Activated naive CD8-positive, alpha-beta T cell treated with anti-CD3 and anti-CD28 coated beads, Interleukin-2, amount 10 ng/mL, durations not matched to agents 7 days and 5 days (primary cell): ENCODE measurements at regions not wholly inside any gene's neighbourhood (a gene's known extent, or its start where the extent isn't known, plus 50 kb on each side); places are given as distances from the start of the nearest gene placed in this dataset.
"Not testable (repeated sequence)": the region's sequence is repeated elsewhere in the genome, so short reads cannot be mapped to it uniquely, and the experiment has no call there.

Source experiments
- ATAC-seq: fragments of 150-1000 bp; cut with Tn5 transposase; one replicate; pipeline ENCODE4 v1.10.0; 2021; ENCODE audit warnings: low read depth, moderate library complexity
- POLR2A ChIA-PET: fragments of 350-600 bp; sonication (Branson Sonifier 250); formaldehyde crosslinking; loops from one replicate; lab custom pipeline; 2021; ENCODE audit warnings: antibody characterized with exemption; lab: Charles Lee
- DNase-seq: peaks from one replicate; pipeline ENCODE4 v3.0.0; 2021
- H3K27ac Mint-ChIP-seq: one replicate; pipeline ENCODE4 v1.8.0; 2022; ENCODE audit warnings: mild to moderate bottlenecking, mixed read lengths
- H3K27me3 Mint-ChIP-seq: one replicate; pipeline ENCODE4 v1.8.0; 2022; ENCODE audit warnings: mild to moderate bottlenecking, moderate library complexity, mixed read lengths
- H3K36me3 Mint-ChIP-seq: one replicate; pipeline ENCODE4 v1.8.0; 2021; ENCODE audit warnings: mild to moderate bottlenecking, mixed read lengths
- H3K4me1 Mint-ChIP-seq: one replicate; pipeline ENCODE4 v1.8.0; 2021; ENCODE audit warnings: mixed read lengths
- H3K4me3 Mint-ChIP-seq: one replicate; pipeline ENCODE4 v1.8.0; 2022; ENCODE audit warnings: mild to moderate bottlenecking, moderate library complexity, mixed read lengths
- H3K9me3 Mint-ChIP-seq: one replicate; pipeline ENCODE4 v1.8.0; 2021; ENCODE audit warnings: mixed read lengths

- no peaks in the 10 kb centered on the region for H3K4me1 Mint-ChIP-seq
- no peak overlapping the region for H3K4me3 Mint-ChIP-seq
- peaks cover 5% of the 10 kb centered on the region for H3K27me3 Mint-ChIP-seq
- no peak for DNase-seq
- ATAC-seq, result no peak
- H3K27ac Mint-ChIP-seq, result no peak overlapping the region
- POLR2A ChIA-PET, result no interaction called here
- no peaks in the 10 kb centered on the region for H3K9me3 Mint-ChIP-seq
- no peaks in the 10 kb centered on the region for H3K36me3 Mint-ChIP-seq
Measured at GRCh38 chr18:68391801-68392200, 323.1 kb downstream of the TMX3 start.

- ATAC-seq (no peak), DNase-seq (no peak)
- Mint-ChIP-seq H3K4me1 (no peaks in the 10 kb centered on the region), H3K4me3 (no peak overlapping the region), H3K27me3 (peaks cover 2% of the 10 kb centered on the region), H3K27ac (no peak overlapping the region), H3K9me3 (no peaks in the 10 kb centered on the region), H3K36me3 (no peaks in the 10 kb centered on the region)
- POLR2A ChIA-PET, result no interaction called here
Measured at GRCh38 chr18:68387246-68387645, 327.7 kb downstream of the TMX3 start.

GRCh38 chr18:68383979-68384378 lies 330.9 kb downstream of the TMX3 start:
- H3K27me3 Mint-ChIP-seq, H3K4me1 Mint-ChIP-seq, DNase-seq, ATAC-seq, H3K9me3 Mint-ChIP-seq, H3K36me3 Mint-ChIP-seq, POLR2A ChIA-PET, H3K27ac Mint-ChIP-seq, H3K4me3 Mint-ChIP-seq: not testable (repeated sequence)

GRCh38 chr18:68376926-68377325 lies 338.0 kb downstream of the TMX3 start:
- no peaks in the 10 kb centered on the region for H3K36me3 Mint-ChIP-seq
- H3K4me3 Mint-ChIP-seq, result no peak overlapping the region
- no peak for ATAC-seq
- H3K27ac Mint-ChIP-seq, result no peak overlapping the region
- no peaks in the 10 kb centered on the region for H3K27me3 Mint-ChIP-seq
- POLR2A ChIA-PET, result no interaction called here
- no peaks in the 10 kb centered on the region for H3K4me1 Mint-ChIP-seq
- no peaks in the 10 kb centered on the region for H3K9me3 Mint-ChIP-seq
- DNase-seq, result no peak

- Mint-ChIP-seq H3K36me3 (no peaks in the 10 kb centered on the region), H3K4me3 (no peak overlapping the region), H3K27me3 (no peaks in the 10 kb centered on the region), H3K27ac (no peak overlapping the region), H3K4me1 (no peaks in the 10 kb centered on the region), H3K9me3 (peaks cover 2% of the 10 kb centered on the region)
- POLR2A ChIA-PET, result no interaction called here
- DNase-seq (no peak), ATAC-seq (no peak)
Measured at GRCh38 chr18:68362907-68363306, 352.0 kb downstream of the TMX3 start.

GRCh38 chr18:68355637-68356036 lies 359.3 kb downstream of the TMX3 start:
- Mint-ChIP-seq H3K27me3 (no peaks in the 10 kb centered on the region), H3K27ac (no peak overlapping the region), H3K4me1 (no peaks in the 10 kb centered on the region), H3K36me3 (no peaks in the 10 kb centered on the region), H3K4me3 (no peak overlapping the region), H3K9me3 (peaks cover 4% of the 10 kb centered on the region)
- DNase-seq, result no peak
- ATAC-seq, result no peak
- POLR2A ChIA-PET, result no interaction called here

- H3K36me3 Mint-ChIP-seq, result no peaks in the 10 kb centered on the region
- H3K27ac Mint-ChIP-seq, result no peak overlapping the region
- H3K4me1 Mint-ChIP-seq, result no peaks in the 10 kb centered on the region
- H3K27me3 Mint-ChIP-seq, result no peaks in the 10 kb centered on the region
- DNase-seq (no peak), ATAC-seq (no peak)
- peaks cover 4% of the 10 kb centered on the region for H3K9me3 Mint-ChIP-seq
- H3K4me3 Mint-ChIP-seq, result no peak overlapping the region
- POLR2A ChIA-PET, result no interaction called here
Measured at GRCh38 chr18:68354176-68354575, 360.7 kb downstream of the TMX3 start.

- POLR2A ChIA-PET, result no interaction called here
- no peaks in the 10 kb centered on the region for H3K27me3 Mint-ChIP-seq
- H3K27ac Mint-ChIP-seq, result no peak overlapping the region
- DNase-seq (no peak), ATAC-seq (no peak)
- no peaks in the 10 kb centered on the region for H3K9me3 Mint-ChIP-seq
- H3K36me3 Mint-ChIP-seq, result no peaks in the 10 kb centered on the region
- no peak overlapping the region for H3K4me3 Mint-ChIP-seq
- no peaks in the 10 kb centered on the region for H3K4me1 Mint-ChIP-seq
Measured at GRCh38 chr18:68342039-68342659, 372.8 kb downstream of the TMX3 start.

- Mint-ChIP-seq H3K27ac (no peak overlapping the region), H3K36me3 (no peaks in the 10 kb centered on the region), H3K4me1 (no peaks in the 10 kb centered on the region), H3K4me3 (no peak overlapping the region), H3K9me3 (no peaks in the 10 kb centered on the region), H3K27me3 (no peaks in the 10 kb centered on the region)
- POLR2A ChIA-PET, result no interaction called here
- DNase-seq (no peak), ATAC-seq (no peak)
Measured at GRCh38 chr18:68340606-68341005, 374.3 kb downstream of the TMX3 start.

GRCh38 chr18:68330658-68331057 lies 384.2 kb downstream of the TMX3 start:
- H3K36me3 Mint-ChIP-seq, result no peaks in the 10 kb centered on the region

GRCh38 chr18:68323921-68324320 lies 391.0 kb downstream of the TMX3 start:
- Mint-ChIP-seq H3K27me3 (no peaks in the 10 kb centered on the region), H3K27ac (no peak overlapping the region), H3K4me1 (no peaks in the 10 kb centered on the region), H3K4me3 (no peak overlapping the region), H3K36me3 (no peaks in the 10 kb centered on the region), H3K9me3 (no peaks in the 10 kb centered on the region)
- POLR2A ChIA-PET, result no interaction called here
- no peak for DNase-seq
- no peak for ATAC-seq

More at GRCh38 chr18:68330658-68331057, 384.2 kb downstream of the TMX3 start:
- no peak for DNase-seq
- Mint-ChIP-seq H3K27me3 (peaks cover 2% of the 10 kb centered on the region), H3K9me3 (no peaks in the 10 kb centered on the region), H3K4me1 (no peaks in the 10 kb centered on the region), H3K4me3 (no peak overlapping the region), H3K27ac (no peak overlapping the region)
- no peak for ATAC-seq
- POLR2A ChIA-PET, result no interaction called here

- H3K27ac Mint-ChIP-seq, result no peak overlapping the region
Measured at GRCh38 chr18:68316636-68317035, 398.3 kb downstream of the TMX3 start.

GRCh38 chr18:68314403-68314802 lies 400.5 kb downstream of the TMX3 start:
- Mint-ChIP-seq H3K9me3 (no peaks in the 10 kb centered on the region), H3K27ac (no peak overlapping the region), H3K4me3 (no peak overlapping the region), H3K36me3 (no peaks in the 10 kb centered on the region), H3K27me3 (no peaks in the 10 kb centered on the region), H3K4me1 (no peaks in the 10 kb centered on the region)
- DNase-seq, result no peak
- POLR2A ChIA-PET, result no interaction called here
- no peak for ATAC-seq

More at GRCh38 chr18:68316636-68317035, 398.3 kb downstream of the TMX3 start:
- Mint-ChIP-seq H3K36me3 (no peaks in the 10 kb centered on the region), H3K4me1 (no peaks in the 10 kb centered on the region), H3K9me3 (no peaks in the 10 kb centered on the region), H3K4me3 (no peak overlapping the region), H3K27me3 (no peaks in the 10 kb centered on the region)
- ATAC-seq (no peak), DNase-seq (no peak)
- POLR2A ChIA-PET, result no interaction called here

GRCh38 chr18:68301441-68301840 lies 413.5 kb downstream of the TMX3 start:
- POLR2A ChIA-PET, result no interaction called here
- DNase-seq, result no peak
- Mint-ChIP-seq H3K4me3 (no peak overlapping the region), H3K36me3 (no peaks in the 10 kb centered on the region), H3K27ac (no peak overlapping the region), H3K4me1 (no peaks in the 10 kb centered on the region), H3K9me3 (no peaks in the 10 kb centered on the region), H3K27me3 (no peaks in the 10 kb centered on the region)
- no peak for ATAC-seq

- Mint-ChIP-seq H3K9me3 (no peaks in the 10 kb centered on the region), H3K4me1 (no peaks in the 10 kb centered on the region), H3K27me3 (no peaks in the 10 kb centered on the region), H3K27ac (no peak overlapping the region), H3K36me3 (no peaks in the 10 kb centered on the region), H3K4me3 (no peak overlapping the region)
- POLR2A ChIA-PET, result no interaction called here
- no peak for DNase-seq
- ATAC-seq, result no peak
Measured at GRCh38 chr18:68299906-68300305, 415.0 kb downstream of the TMX3 start.
